NB4 (cell line): ENCODE measurements at regions not wholly inside any gene's neighbourhood (a gene's known extent, or its start where the extent isn't known, plus 50 kb on each side); places are given as distances from the start of the nearest gene placed in this dataset.

ENCODE experiments used
- CTCF ChIP-seq: IDR thresholded peaks from one replicate; pipeline ENCODE4 v1.5.1; 2012; ENCODE audit warnings: low read depth, low read length
- MAX ChIP-seq: IDR thresholded peaks from 2 replicates; pipeline ENCODE4 v1.6.1; 2011; ENCODE audit warnings: low read depth, low read length
- MYC ChIP-seq: IDR thresholded peaks from 2 replicates; pipeline ENCODE4 v1.6.1; 2011; ENCODE audit warnings: low read depth, low read length
- POLR2A ChIP-seq: IDR thresholded peaks from 2 replicates; pipeline ENCODE4 v1.6.1; 2011; ENCODE audit warnings: mild to moderate bottlenecking; ENCODE audit not compliant: insufficient read length; ENCODE audit errors: extremely low read depth

- TF ChIP-seq CTCF: no peak
- TF ChIP-seq MAX: no peak
- TF ChIP-seq POLR2A: no peak
- no peak for TF ChIP-seq MYC
Measured at GRCh38 chrX:80138938-80139337, 124.4 kb downstream of the TBX22 start.
